GM12878 (cell line): ENCODE measurements at regions not wholly inside any gene's neighbourhood (a gene's known extent, or its start where the extent isn't known, plus 50 kb on each side); places are given as distances from the start of the nearest gene placed in this dataset.

Experiments
- ATAC-seq: fragments of 200-7000 bp; cut with Tn5 transposase; 3 replicates; pipeline ENCODE4 v1.9.1; 2020; ENCODE audit warnings: mild to moderate bottlenecking, moderate library complexity
- BruUV-seq: library from RNA; stranded (reverse); fragments of 400-500 nt; replicated peaks from 2 replicates; lab custom pipeline; 2021; lab: Mats Ljungman, UMichigan
- CTCF ChIA-PET: fragments of 300-600 bp; sonication (Branson Sonifier 250); formaldehyde crosslinking; extraction: SDS; loops from one replicate; lab custom pipeline; 2021; ENCODE audit warnings: inconsistent platforms; lab: Yijun Ruan, JAX
- POLR2A ChIA-PET: fragments of 350-600 bp; formaldehyde crosslinking; extraction: SDS; loops from one replicate; lab custom pipeline; 2021; ENCODE audit warnings: inconsistent platforms; lab: Charles Lee
- RAD21 ChIA-PET: fragments of 300-600 bp; sonication (Branson Sonifier 250); formaldehyde crosslinking; loops from one replicate; lab custom pipeline; 2023; ENCODE audit warnings: antibody characterized with exemption; ENCODE audit not compliant: unreplicated experiment; lab: Charles Lee
- SMC1A ChIA-PET: fragments of 300-600 bp; sonication (Branson Sonifier 250); formaldehyde crosslinking; loops from one replicate; lab custom pipeline; 2023; ENCODE audit not compliant: unreplicated experiment, uncharacterized antibody; lab: Charles Lee
- DNase-seq: peaks from one replicate; pipeline ENCODE4 v3.0.0-alpha.2; 2011; ENCODE audit warnings: low read depth, low spot score
- FAIRE-seq: peaks from 3 replicates; lab custom pipeline; 2011; peaks lifted over from hg19 to GRCh38; lab: Jason Lieb, UNC
- H2AFZ ChIP-seq: 2 replicates; pipeline ENCODE4 v1.6.0; 2011; ENCODE audit warnings: low read depth, low read length, control low read depth; ENCODE audit not compliant: control insufficient read depth
- H3K27ac ChIP-seq: 2 replicates; pipeline ENCODE4 v1.5.1; 2011; ENCODE audit warnings: control low read depth; ENCODE audit not compliant: control insufficient read depth, insufficient read depth
- H3K27me3 ChIP-seq, 2 experiments: replicated peaks in 1 of 2; 2 replicates each; pipeline versions ENCODE4 v1.6.0 to v1.6.1; 2011; ENCODE audit warnings: low read length in 1 of 2; ENCODE audit not compliant: control insufficient read depth in 2 of 2, insufficient read depth in 2 of 2
- H3K36me3 ChIP-seq, 2 experiments: 2 replicates each; pipeline ENCODE4 v1.5.1; 2011; ENCODE audit warnings: low read length in 1 of 2; ENCODE audit not compliant: control insufficient read depth in 2 of 2, insufficient read depth in 2 of 2
- H3K4me1 ChIP-seq: 2 replicates; pipeline ENCODE4 v1.6.1; 2011; ENCODE audit warnings: mild to moderate bottlenecking, low read length, moderate library complexity, mixed read lengths; ENCODE audit not compliant: control insufficient read depth, insufficient read depth
- H3K4me2 ChIP-seq: 2 replicates; pipeline ENCODE4 v1.6.0; 2011; ENCODE audit warnings: control low read depth; ENCODE audit not compliant: control insufficient read depth, insufficient read depth
- H3K4me3 ChIP-seq: fragments of 200-600 bp; sonication (generic); 2 replicates; pipeline ENCODE4 v1.5.1; 2016
- H3K79me2 ChIP-seq: 2 replicates; pipeline ENCODE4 v1.6.0; 2011; ENCODE audit warnings: low read length; ENCODE audit not compliant: control insufficient read depth, insufficient read depth
- H3K9ac ChIP-seq: 2 replicates; pipeline ENCODE4 v1.8.0; 2011; ENCODE audit warnings: low read length, control low read depth, mixed read lengths; ENCODE audit not compliant: control insufficient read depth, insufficient read depth
- H3K9me3 ChIP-seq: replicated peaks from 3 replicates; pipeline ENCODE4 v1.5.1; 2011; ENCODE audit warnings: mild to moderate bottlenecking, low read length; ENCODE audit not compliant: control insufficient read depth, insufficient read depth
- H4K20me1 ChIP-seq: 2 replicates; pipeline ENCODE4 v1.6.0; 2011; ENCODE audit not compliant: control insufficient read depth, insufficient read depth
- JUND ChIP-seq: IDR thresholded peaks from 2 replicates; pipeline ENCODE4 v1.6.1; 2012; ENCODE audit warnings: low read depth, mild to moderate bottlenecking, low read length, improper control_type of control experiment, moderate library complexity
- MTA3 ChIP-seq: IDR thresholded peaks from 2 replicates; pipeline ENCODE4 v1.6.1; 2012; ENCODE audit warnings: low read length, inconsistent platforms, borderline replicate concordance
- POU2F2 ChIP-seq: IDR thresholded peaks from 3 replicates; pipeline ENCODE4 v1.6.1; 2011; ENCODE audit warnings: low read depth, mild to moderate bottlenecking, low read length, borderline replicate concordance
- RCOR1 ChIP-seq: conservative IDR thresholded peaks from 2 replicates; pipeline ENCODE4 v1.6.1; 2012; ENCODE audit warnings: low read depth, low read length, improper control_type of control experiment
- SMARCA5 ChIP-seq: fragments of 450-650 bp; IDR thresholded peaks from 2 replicates; pipeline ENCODE4 v1.6.1; 2017; ENCODE audit warnings: mild to moderate bottlenecking
- TAF1 ChIP-seq: IDR thresholded peaks from 2 replicates; pipeline ENCODE4 v1.6.1; 2011; ENCODE audit warnings: mild to moderate bottlenecking, low read depth, low read length, borderline replicate concordance
- USF1 ChIP-seq: IDR thresholded peaks from 2 replicates; pipeline ENCODE4 v1.6.1; 2011; ENCODE audit warnings: borderline replicate concordance, low read depth, mild to moderate bottlenecking, moderate library complexity, mixed read lengths, low read length; ENCODE audit not compliant: insufficient read depth; ENCODE audit errors: extremely low read length
- WGBS: methylation state at CpG from one replicate; pipeline ENCODE4 v1.1.6; 2016; ENCODE audit warnings: low lambda C conversion rate; ENCODE audit not compliant: insufficient replicate concordance, insufficient coverage; ENCODE audit errors: missing lambda C conversion rate; 5-methylcytosine and 5-hydroxymethylcytosine counted together
- in situ Hi-C: fragments of 300-500 bp; cut with MboI; formaldehyde crosslinking; loops from 9 replicates; pipeline ENCODE4 v1.14.3; 2018; ENCODE audit warnings: mixed read lengths
- intact Hi-C: fragments of 100-400 bp; cut with micrococcal nuclease; formaldehyde crosslinking; loops from one replicate; pipeline ENCODE4 v1.14.2; 2022; ENCODE audit not compliant: unreplicated experiment

DNA sequence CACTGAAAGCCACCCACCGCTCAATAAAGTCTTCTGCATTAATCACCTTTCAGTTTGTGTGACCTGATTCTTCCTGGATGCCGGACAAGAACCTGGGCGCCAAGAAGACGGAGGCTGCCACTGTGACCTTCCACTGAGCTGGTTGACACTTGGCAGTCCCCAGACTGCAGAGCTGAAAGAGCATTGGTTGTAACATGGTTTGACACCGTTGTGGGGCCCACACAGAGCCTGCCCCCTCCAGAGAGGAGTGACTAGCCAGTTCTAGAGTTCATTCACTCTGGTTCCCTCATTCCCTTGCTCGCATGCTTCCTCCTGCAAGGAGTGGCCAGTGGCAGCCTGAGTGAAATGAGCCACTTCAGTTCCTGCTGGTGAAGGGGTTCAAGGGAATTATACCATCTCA lies 86.2 kb upstream of the ANXA1 start:
- Histone ChIP-seq H3K36me3 (no peaks in the 10 kb centered on the region), H3K9me3 (no peaks in the 10 kb centered on the region), H3K4me3 (no peak overlapping the region), H3K4me2 (no peak overlapping the region), H3K79me2 (no peaks in the 10 kb centered on the region), H3K9ac (no peak overlapping the region), H3K4me1 (no peaks in the 10 kb centered on the region), H3K27me3 (no peaks in the 10 kb centered on the region), H2AFZ (no peak overlapping the region), H4K20me1 (no peaks in the 10 kb centered on the region), H3K27ac (no peak overlapping the region)
- SMC1A ChIA-PET, result interaction anchor here (0.6 to 2.9 kb wide), 2 partner anchors 193 to 314 kb away, joined by 3 to 10 read pairs; no protein-coding TSS in a partner anchor
- 46% methylated on average over 6 of the region's 6 CpGs for WGBS
- no TSS peak for BruUV-seq
- in situ Hi-C loops (no loop called here), intact Hi-C loops (loop anchor here (5.0 kb wide), 1 partner anchor 193 kb away; no protein-coding TSS in a partner anchor)
- no peak for FAIRE-seq
- DNase-seq, result no peak
- no peak for ATAC-seq
- RAD21 ChIA-PET, result no interaction called here
- no peak for TF ChIP-seq POU2F2
- no peak for TF ChIP-seq MTA3
- TF ChIP-seq RCOR1, result no peak
- no peak for TF ChIP-seq JUND
- POLR2A ChIA-PET, result no interaction called here
- CTCF ChIA-PET, result interaction anchor here (0.6 to 1.4 kb wide), 3 partner anchors 192 to 412 kb away, joined by 3 to 4 read pairs (median 3); no protein-coding TSS in a partner anchor

DNA sequence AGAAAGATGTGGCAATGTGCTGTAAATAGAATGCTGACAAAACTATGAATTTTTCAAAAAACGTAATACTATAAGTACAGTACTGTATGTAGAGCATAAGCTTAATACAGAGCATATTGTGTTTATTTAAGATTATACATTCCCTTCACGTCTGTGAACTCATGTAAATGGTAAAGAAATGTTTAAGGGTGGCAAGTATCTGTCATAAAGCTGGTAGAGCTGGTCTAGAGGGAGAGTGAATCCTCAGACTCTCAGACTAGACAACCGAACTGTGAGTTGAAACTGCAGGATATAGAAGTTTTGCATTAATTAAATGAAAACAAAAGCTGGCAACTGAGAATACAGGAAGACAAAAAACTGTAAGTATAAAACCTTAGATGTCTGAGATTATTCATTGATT lies 87.3 kb upstream of the ANXA1 start:
- Histone ChIP-seq H3K4me3 (no peak overlapping the region), H3K27me3 (no peaks in the 10 kb centered on the region), H4K20me1 (no peaks in the 10 kb centered on the region), H2AFZ (no peak overlapping the region), H3K9me3 (no peaks in the 10 kb centered on the region), H3K27ac (no peak overlapping the region), H3K79me2 (no peaks in the 10 kb centered on the region), H3K4me1 (no peaks in the 10 kb centered on the region), H3K36me3 (no peaks in the 10 kb centered on the region), H3K4me2 (no peak overlapping the region), H3K9ac (no peak overlapping the region)
- BruUV-seq, result no TSS peak
- ChIA-PET POLR2A (no interaction called here), CTCF (interaction anchor here (0.7 kb wide), 1 partner anchor 11 kb away, joined by 3 read pairs; no protein-coding TSS in a partner anchor), SMC1A (no interaction called here), RAD21 (no interaction called here)
- no peak for FAIRE-seq
- DNase-seq, result no peak
- in situ Hi-C loops, result no loop called here
- TF ChIP-seq TAF1, result no peak
- no peak for TF ChIP-seq SMARCA5
- no peak for TF ChIP-seq USF1
- intact Hi-C loops, result no loop called here
- ATAC-seq, result no peak
- WGBS, result 2% methylated on average over 3 of the region's 3 CpGs
